ENCODE measurements at regions not wholly inside any gene's neighbourhood (a gene's known extent, or its start where the extent isn't known, plus 50 kb on each side); places are given as distances from the start of the nearest gene placed in this dataset.
"Not testable (repeated sequence)": the region's sequence is repeated elsewhere in the genome, so short reads cannot be mapped to it uniquely, and the experiment has no call there.

GRCh38 chr1:238690415-238690814 lies 696.0 kb upstream of the CHRM3 start:
- H3K27me3 ChIP-seq (ENCODE audit: insufficient read depth, low read length), result no peaks in the 10 kb centered on the region
- H3K4me1 ChIP-seq (ENCODE audit: insufficient read depth, low read length), result no peaks in the 10 kb centered on the region
- H3K36me3 ChIP-seq (ENCODE audit: insufficient read depth, low read length), result no peaks in the 10 kb centered on the region
- no peak overlapping the region for H3K4me3 ChIP-seq (ENCODE audit: low read length)
- no peaks in the 10 kb centered on the region for H3K9me3 ChIP-seq (ENCODE audit: insufficient read depth, low read depth, low read length)
- H3K27ac ChIP-seq (ENCODE audit: low read depth, low read length), result no peak overlapping the region
- H3K9ac ChIP-seq (ENCODE audit: low read depth, low read length), result no peak overlapping the region

- not testable (repeated sequence) for H3K9ac ChIP-seq (ENCODE audit: low read depth, low read length); H3K4me1 ChIP-seq (ENCODE audit: insufficient read depth, low read length); H3K36me3 ChIP-seq (ENCODE audit: insufficient read depth, low read length); H3K4me3 ChIP-seq (ENCODE audit: low read length); H3K9me3 ChIP-seq (ENCODE audit: insufficient read depth, low read depth, low read length); H3K27me3 ChIP-seq (ENCODE audit: insufficient read depth, low read length); H3K27ac ChIP-seq (ENCODE audit: low read depth, low read length)
- WGBS, result 93% methylated on average over 27 of the region's 27 CpGs
These were observed 701.8 kb upstream of the CHRM3 start for GRCh38 chr1:238684576-238684975.

GRCh38 chr1:238681451-238681850 lies 704.9 kb upstream of the CHRM3 start:
- Histone ChIP-seq H3K9me3 (ENCODE audit: insufficient read depth, low read depth, low read length) (no peaks in the 10 kb centered on the region), H3K27ac (ENCODE audit: low read depth, low read length) (no peak overlapping the region), H3K36me3 (ENCODE audit: insufficient read depth, low read length) (no peaks in the 10 kb centered on the region), H3K4me1 (ENCODE audit: insufficient read depth, low read length) (no peaks in the 10 kb centered on the region), H3K9ac (ENCODE audit: low read depth, low read length) (no peak overlapping the region), H3K4me3 (ENCODE audit: low read length) (no peak overlapping the region), H3K27me3 (ENCODE audit: insufficient read depth, low read length) (no peaks in the 10 kb centered on the region)
- WGBS, result 94% methylated on average over 4 of the region's 4 CpGs

- H3K27ac ChIP-seq (ENCODE audit: low read depth, low read length), result no peak overlapping the region
These were observed 705.3 kb upstream of the CHRM3 start for GRCh38 chr1:238681021-238681420.

GRCh38 chr1:238677567-238677966 lies 708.8 kb upstream of the CHRM3 start:
- 92% methylated on average over 2 of the region's 4 CpGs for WGBS
- Histone ChIP-seq H3K27me3 (ENCODE audit: insufficient read depth, low read length) (no peaks in the 10 kb centered on the region), H3K36me3 (ENCODE audit: insufficient read depth, low read length) (no peaks in the 10 kb centered on the region), H3K4me3 (ENCODE audit: low read length) (no peak overlapping the region), H3K4me1 (ENCODE audit: insufficient read depth, low read length) (peaks cover 3% of the 10 kb centered on the region; the same call in 1 of the 2 replicates), H3K9me3 (ENCODE audit: insufficient read depth, low read depth, low read length) (no peaks in the 10 kb centered on the region; the same call in 1 of the 2 replicates), H3K27ac (ENCODE audit: low read depth, low read length) (no peak overlapping the region), H3K9ac (ENCODE audit: low read depth, low read length) (no peak overlapping the region)

More at GRCh38 chr1:238681021-238681420, 705.3 kb upstream of the CHRM3 start:
- H3K9ac ChIP-seq (ENCODE audit: low read depth, low read length), result no peak overlapping the region
- H3K36me3 ChIP-seq (ENCODE audit: insufficient read depth, low read length), result no peaks in the 10 kb centered on the region
- H3K9me3 ChIP-seq (ENCODE audit: insufficient read depth, low read depth, low read length), result no peaks in the 10 kb centered on the region
- H3K4me3 ChIP-seq (ENCODE audit: low read length), result no peak overlapping the region
- WGBS, result 90% methylated on average over 5 of the region's 5 CpGs
- no peaks in the 10 kb centered on the region for H3K4me1 ChIP-seq (ENCODE audit: insufficient read depth, low read length)
- no peaks in the 10 kb centered on the region for H3K27me3 ChIP-seq (ENCODE audit: insufficient read depth, low read length)

GRCh38 chr1:238675221-238675620 lies 711.1 kb upstream of the CHRM3 start:
- Histone ChIP-seq H3K27ac (ENCODE audit: low read depth, low read length) (no peak overlapping the region), H3K36me3 (ENCODE audit: insufficient read depth, low read length) (no peaks in the 10 kb centered on the region), H3K9me3 (ENCODE audit: insufficient read depth, low read depth, low read length) (no peaks in the 10 kb centered on the region; the same call in 1 of the 2 replicates), H3K4me3 (ENCODE audit: low read length) (no peak overlapping the region), H3K27me3 (ENCODE audit: insufficient read depth, low read length) (no peaks in the 10 kb centered on the region), H3K4me1 (ENCODE audit: insufficient read depth, low read length) (peaks cover 3% of the 10 kb centered on the region; the same call in 1 of the 2 replicates), H3K9ac (ENCODE audit: low read depth, low read length) (no peak overlapping the region)
- WGBS, result 95% methylated on average over 1 of the region's 1 CpG

GRCh38 chr1:238674316-238674715 lies 712.1 kb upstream of the CHRM3 start:
- Histone ChIP-seq H3K9ac (ENCODE audit: low read depth, low read length) (no peak overlapping the region), H3K9me3 (ENCODE audit: insufficient read depth, low read depth, low read length) (no peaks in the 10 kb centered on the region; the same call in 1 of the 2 replicates)
- WGBS, result 100% methylated on average over 1 of the region's 1 CpG

GRCh38 chr1:238673561-238673960 lies 712.8 kb upstream of the CHRM3 start:
- Histone ChIP-seq H3K36me3 (ENCODE audit: insufficient read depth, low read length) (no peaks in the 10 kb centered on the region), H3K4me3 (ENCODE audit: low read length) (no peak overlapping the region), H3K4me1 (ENCODE audit: insufficient read depth, low read length) (peaks cover 3% of the 10 kb centered on the region; the same call in 1 of the 2 replicates), H3K27ac (ENCODE audit: low read depth, low read length) (0 out of 2 replicates have a peak overlapping the region, but pooled peaks have one; percentile 13), H3K9ac (ENCODE audit: low read depth, low read length) (no peak overlapping the region), H3K27me3 (ENCODE audit: insufficient read depth, low read length) (no peaks in the 10 kb centered on the region), H3K9me3 (ENCODE audit: insufficient read depth, low read depth, low read length) (no peaks in the 10 kb centered on the region; the same call in 1 of the 2 replicates)
- 88% methylated on average over 3 of the region's 3 CpGs for WGBS

More at GRCh38 chr1:238674316-238674715, 712.1 kb upstream of the CHRM3 start:
- no peak overlapping the region for H3K27ac ChIP-seq (ENCODE audit: low read depth, low read length)
- no peak overlapping the region for H3K4me3 ChIP-seq (ENCODE audit: low read length)
- no peaks in the 10 kb centered on the region for H3K36me3 ChIP-seq (ENCODE audit: insufficient read depth, low read length)
- H3K4me1 ChIP-seq (ENCODE audit: insufficient read depth, low read length), result peaks cover 3% of the 10 kb centered on the region; the same call in 1 of the 2 replicates
- H3K27me3 ChIP-seq (ENCODE audit: insufficient read depth, low read length), result no peaks in the 10 kb centered on the region

GRCh38 chr1:238672806-238673205 lies 713.6 kb upstream of the CHRM3 start:
- peaks cover 3% of the 10 kb centered on the region; the same call in 1 of the 2 replicates for H3K4me1 ChIP-seq (ENCODE audit: insufficient read depth, low read length)
- H3K4me3 ChIP-seq (ENCODE audit: low read length), result no peak overlapping the region
- H3K9me3 ChIP-seq (ENCODE audit: insufficient read depth, low read depth, low read length), result no peaks in the 10 kb centered on the region; the same call in 1 of the 2 replicates
- no peaks in the 10 kb centered on the region for H3K36me3 ChIP-seq (ENCODE audit: insufficient read depth, low read length)
- H3K27me3 ChIP-seq (ENCODE audit: insufficient read depth, low read length), result no peaks in the 10 kb centered on the region
- WGBS, result 94% methylated on average over 2 of the region's 3 CpGs
- H3K9ac ChIP-seq (ENCODE audit: low read depth, low read length), result no peak overlapping the region
- no peak overlapping the region for H3K27ac ChIP-seq (ENCODE audit: low read depth, low read length)

- Histone ChIP-seq H3K4me1 (ENCODE audit: insufficient read depth, low read length) (peaks cover 3% of the 10 kb centered on the region; the same call in 1 of the 2 replicates), H3K27me3 (ENCODE audit: insufficient read depth, low read length) (no peaks in the 10 kb centered on the region), H3K4me3 (ENCODE audit: low read length) (no peak overlapping the region), H3K9me3 (ENCODE audit: insufficient read depth, low read depth, low read length) (no peaks in the 10 kb centered on the region; the same call in 1 of the 2 replicates), H3K36me3 (ENCODE audit: insufficient read depth, low read length) (no peaks in the 10 kb centered on the region), H3K27ac (ENCODE audit: low read depth, low read length) (no peak overlapping the region), H3K9ac (ENCODE audit: low read depth, low read length) (no peak overlapping the region)
- 84% methylated on average over 3 of the region's 4 CpGs for WGBS
These were observed 714.1 kb upstream of the CHRM3 start for GRCh38 chr1:238672262-238672661.

- Histone ChIP-seq H3K4me1 (ENCODE audit: insufficient read depth, low read length) (no peaks in the 10 kb centered on the region), H3K9ac (ENCODE audit: low read depth, low read length) (no peak overlapping the region)
- WGBS, result 91% methylated on average over 2 of the region's 2 CpGs
These were observed 722.2 kb upstream of the CHRM3 start for GRCh38 chr1:238664139-238664538.

GRCh38 chr1:238660849-238661248 lies 725.5 kb upstream of the CHRM3 start:
- Histone ChIP-seq H3K27me3 (ENCODE audit: insufficient read depth, low read length) (no peaks in the 10 kb centered on the region), H3K27ac (ENCODE audit: low read depth, low read length) (no peak overlapping the region), H3K4me1 (ENCODE audit: insufficient read depth, low read length) (no peaks in the 10 kb centered on the region), H3K9ac (ENCODE audit: low read depth, low read length) (no peak overlapping the region), H3K36me3 (ENCODE audit: insufficient read depth, low read length) (no peaks in the 10 kb centered on the region), H3K9me3 (ENCODE audit: insufficient read depth, low read depth, low read length) (no peaks in the 10 kb centered on the region), H3K4me3 (ENCODE audit: low read length) (no peak overlapping the region)
- WGBS, result 95% methylated on average over 1 of the region's 1 CpG

More at GRCh38 chr1:238664139-238664538, 722.2 kb upstream of the CHRM3 start:
- Histone ChIP-seq H3K27ac (ENCODE audit: low read depth, low read length) (no peak overlapping the region), H3K36me3 (ENCODE audit: insufficient read depth, low read length) (no peaks in the 10 kb centered on the region), H3K4me3 (ENCODE audit: low read length) (no peak overlapping the region), H3K9me3 (ENCODE audit: insufficient read depth, low read depth, low read length) (no peaks in the 10 kb centered on the region), H3K27me3 (ENCODE audit: insufficient read depth, low read length) (no peaks in the 10 kb centered on the region)

Data from HUES64 (cell line).